T-cell (primary cell): ENCODE measurements at regions not wholly inside any gene's neighbourhood (a gene's known extent, or its start where the extent isn't known, plus 50 kb on each side); places are given as distances from the start of the nearest gene placed in this dataset.

Experiments used
- ATAC-seq, 4 experiments: fragments of 200-7000 bp in 3 of 4; fragments of 150-1000 bp in 1 of 4; cut with Tn5 transposase; replicated peaks in 1 of 4; 1 replicate in 3 of 4; 2 replicates in 1 of 4; pipeline ENCODE4 v1.10.0; 2021; ENCODE audit warnings: moderate library complexity in 3 of 4, mild to moderate bottlenecking in 2 of 4, moderate number of reproducible peaks in 1 of 4
- CTCF ChIA-PET, 2 donors: fragments of 300-600 bp; sonication (Branson Sonifier 250); formaldehyde crosslinking; loops; one replicate each; lab custom pipeline; 2022; ENCODE audit warnings: antibody characterized with exemption in 2 of 2; lab: Charles Lee
- POLR2A ChIA-PET, 2 donors: fragments of 300-600 bp; sonication (Branson Sonifier 250); formaldehyde crosslinking; loops; one replicate each; lab custom pipeline; 2022; ENCODE audit warnings: antibody characterized with exemption in 2 of 2; lab: Charles Lee
- DNase-seq, 35 experiments: peaks; one replicate each; pipeline versions ENCODE4 v3.0.0 to v3.0.0-alpha.2; 2013 to 2023
- H3K27ac ChIP-seq: one replicate; pipeline ENCODE4 v1.5.1; 2013; ENCODE audit warnings: low read length
- H3K27me3 ChIP-seq, 2 experiments: replicated peaks in 1 of 2; 1 replicate in 1 of 2; 2 replicates in 1 of 2; pipeline versions ENCODE4 v1.6.1 to v1.7.0; 2013; ENCODE audit warnings: low read length in 1 of 2, mixed read lengths in 1 of 2; ENCODE audit not compliant: control insufficient read depth in 2 of 2, insufficient read depth in 2 of 2; ENCODE audit errors: extremely low read depth in 1 of 2
- H3K36me3 ChIP-seq, 2 donors: 1 replicate in 1 of 2; 2 replicates in 1 of 2; pipeline versions ENCODE4 v1.6.1 to v1.7.0; 2013; ENCODE audit warnings: low read length in 1 of 2; ENCODE audit not compliant: control insufficient read depth in 2 of 2, insufficient read depth in 1 of 2; ENCODE audit errors: extremely low read depth in 1 of 2
- H3K4me1 ChIP-seq, 2 experiments: 1 replicate in 1 of 2; 2 replicates in 1 of 2; pipeline versions ENCODE4 v1.6.1 to v1.7.0; 2013; ENCODE audit warnings: low read length in 2 of 2, mixed read lengths in 1 of 2; ENCODE audit not compliant: insufficient read depth in 2 of 2, control insufficient read depth in 1 of 2; ENCODE audit errors: extremely low read depth in 1 of 2
- H3K4me3 ChIP-seq, 2 donors: 1 replicate in 1 of 2; 2 replicates in 1 of 2; pipeline versions ENCODE4 v1.5.1 to v1.7.0; 2013; ENCODE audit warnings: mild to moderate bottlenecking in 2 of 2, low read length in 1 of 2, moderate library complexity in 1 of 2; ENCODE audit not compliant: control insufficient read depth in 1 of 2; ENCODE audit errors: extremely low read depth in 1 of 2
- H3K9me3 ChIP-seq: 2 replicates; pipeline ENCODE4 v1.7.0; 2013
- H3K27ac Mint-ChIP-seq, 2 donors: one replicate each; pipeline ENCODE4 v1.8.0; 2020 to 2021; ENCODE audit warnings: mild to moderate bottlenecking in 2 of 2, mixed read lengths in 2 of 2
- H3K27me3 Mint-ChIP-seq, 2 donors: one replicate each; pipeline ENCODE4 v1.8.0; 2021 to 2022; ENCODE audit warnings: mixed read lengths in 2 of 2
- H3K36me3 Mint-ChIP-seq: one replicate; pipeline ENCODE4 v1.8.0; 2021; ENCODE audit warnings: mixed read lengths
- H3K4me1 Mint-ChIP-seq, 3 donors: one replicate each; pipeline ENCODE4 v1.8.0; 2020 to 2022; ENCODE audit warnings: mixed read lengths in 3 of 3, mild to moderate bottlenecking in 1 of 3
- H3K4me3 Mint-ChIP-seq, 3 donors: one replicate each; pipeline ENCODE4 v1.8.0; 2020 to 2022; ENCODE audit warnings: mild to moderate bottlenecking in 3 of 3, mixed read lengths in 3 of 3, moderate library complexity in 3 of 3
- H3K9me3 Mint-ChIP-seq, 3 donors: one replicate each; pipeline ENCODE4 v1.8.0; 2020 to 2022; ENCODE audit warnings: mixed read lengths in 3 of 3
- WGBS: methylation state at CpG from one replicate; pipeline ENCODE4 v1.1.5; 2013; ENCODE audit warnings: missing lambda C conversion rate; ENCODE audit not compliant: insufficient coverage; 5-methylcytosine and 5-hydroxymethylcytosine counted together

DNA sequence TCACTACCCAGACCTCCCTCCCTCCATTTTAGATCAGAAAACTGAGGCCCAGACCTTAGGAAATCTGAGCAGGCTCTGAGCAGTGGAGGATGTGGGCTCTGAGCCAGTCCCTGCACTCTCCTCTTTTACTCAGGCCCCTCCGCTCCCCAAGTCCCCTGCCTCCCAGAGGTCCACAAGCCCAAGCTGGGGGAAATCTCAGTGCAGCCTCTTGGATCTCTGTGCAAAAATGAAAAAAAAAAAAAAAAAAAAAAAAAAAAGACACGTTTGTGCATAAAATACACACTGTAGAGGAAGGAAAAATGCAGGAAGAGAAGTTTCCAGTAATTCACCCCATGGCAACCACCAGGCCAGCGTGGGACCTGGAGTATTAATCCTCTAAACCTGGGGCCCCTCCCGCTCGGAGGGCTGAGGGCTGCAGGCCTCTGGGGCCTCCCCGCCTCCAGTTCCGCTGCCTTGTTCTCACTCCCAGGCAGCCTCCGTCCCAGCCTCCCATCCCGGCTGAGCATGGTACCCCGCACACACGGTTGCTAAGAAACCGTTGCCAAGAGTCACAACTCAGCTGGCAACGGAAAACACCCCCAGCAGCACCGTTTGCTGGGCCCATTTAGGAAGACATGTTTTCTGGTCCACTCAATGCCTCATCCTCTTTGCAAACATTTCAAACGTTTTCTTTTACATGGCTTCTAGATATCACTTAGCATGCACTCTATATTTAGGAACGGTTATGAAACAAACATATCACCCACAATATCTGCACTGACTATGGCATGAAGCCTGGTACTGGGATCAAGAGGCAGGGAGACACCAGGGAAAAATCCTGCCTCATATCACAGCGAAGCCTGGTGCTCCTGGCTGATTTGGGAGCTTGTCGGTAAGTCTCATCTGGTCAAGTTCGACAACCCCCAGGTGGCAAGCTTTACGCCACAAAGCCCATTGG, 227.5 kb downstream of the CTTN start:
- Histone ChIP-seq H3K4me3 (no peak overlapping the region), H3K9me3 (no peaks in the 10 kb centered on the region), H3K4me1 (no peaks in the 10 kb centered on the region), H3K27ac (no peak overlapping the region), H3K36me3 (no peaks in the 10 kb centered on the region), H3K27me3 (peaks cover 0 to 33% of the 10 kb centered on the region in 2 experiments)
- Mint-ChIP-seq H3K9me3 (no peaks in the 10 kb centered on the region), H3K4me3 (no peak overlapping the region), H3K4me1 (peaks cover 0 to 2% (median 0%) of the 10 kb centered on the region in 3 donors), H3K27ac (no peak overlapping the region), H3K36me3 (no peaks in the 10 kb centered on the region), H3K27me3 (peaks cover 4 to 6% of the 10 kb centered on the region in 2 donors)
- ChIA-PET POLR2A (no interaction called here), CTCF (no interaction called here)
- whole genome bisulfite sequencing: 78% methylated on average over 16 of the region's 20 CpGs
- ATAC-seq (no peak), DNase-seq (no peak)

- no peak for DNase-seq
- Mint-ChIP-seq H3K4me1 (peaks cover 0 to 2% (median 0%) of the 10 kb centered on the region in 3 donors), H3K9me3 (no peaks in the 10 kb centered on the region), H3K4me3 (no peak overlapping the region), H3K27ac (no peak overlapping the region), H3K27me3 (peaks cover 4 to 6% of the 10 kb centered on the region in 2 donors), H3K36me3 (no peaks in the 10 kb centered on the region)
- Histone ChIP-seq H3K27ac (no peak overlapping the region), H3K4me1 (no peaks in the 10 kb centered on the region), H3K27me3 (peaks cover 0 to 32% of the 10 kb centered on the region in 2 experiments), H3K36me3 (no peaks in the 10 kb centered on the region), H3K4me3 (no peak overlapping the region), H3K9me3 (no peaks in the 10 kb centered on the region)
- ATAC-seq: no peak
- 86% methylated on average over 2 of the region's 8 CpGs for WGBS
- ChIA-PET POLR2A (no interaction called here), CTCF (no interaction called here)
Measured at GRCh38 chr11:70627219-70627618, 228.9 kb downstream of the CTTN start.

GRCh38 chr11:70628176-70628854, 230.0 kb downstream of the CTTN start:
- Histone ChIP-seq H3K4me3 (no peak overlapping the region), H3K36me3 (no peaks in the 10 kb centered on the region), H3K27ac (no peak overlapping the region), H3K27me3 (peaks cover 0 to 36% of the 10 kb centered on the region in 2 experiments), H3K4me1 (no peaks in the 10 kb centered on the region), H3K9me3 (no peaks in the 10 kb centered on the region)
- 90% methylated on average over 8 of the region's 19 CpGs for WGBS
- ChIA-PET CTCF (no interaction called here), POLR2A (no interaction called here)
- ATAC-seq (no peak), DNase-seq (no peak)
- H3K36me3 Mint-ChIP-seq: no peaks in the 10 kb centered on the region
- H3K27me3 Mint-ChIP-seq: peaks cover 6 to 9% of the 10 kb centered on the region in 2 donors
- no peak overlapping the region for H3K4me3 Mint-ChIP-seq
- H3K27ac Mint-ChIP-seq: no peak overlapping the region
- no peaks in the 10 kb centered on the region for H3K9me3 Mint-ChIP-seq
- peaks cover 0 to 2% (median 0%) of the 10 kb centered on the region in 3 donors for H3K4me1 Mint-ChIP-seq

GRCh38 chr11:70628855-70629844, 230.8 kb downstream of the CTTN start:
- Mint-ChIP-seq H3K36me3 (no peaks in the 10 kb centered on the region), H3K9me3 (no peaks in the 10 kb centered on the region), H3K4me1 (peaks cover 0 to 2% (median 0%) of the 10 kb centered on the region in 3 donors), H3K4me3 (no peak overlapping the region), H3K27ac (no peak overlapping the region), H3K27me3 (peaks cover 6 to 9% of the 10 kb centered on the region in 2 donors)
- Histone ChIP-seq H3K27ac (no peak overlapping the region), H3K36me3 (no peaks in the 10 kb centered on the region), H3K27me3 (peaks cover 0 to 32% of the 10 kb centered on the region in 2 experiments), H3K9me3 (no peaks in the 10 kb centered on the region), H3K4me1 (no peaks in the 10 kb centered on the region), H3K4me3 (no peak overlapping the region)
- ChIA-PET POLR2A (no interaction called here), CTCF (no interaction called here)
- 59% methylated on average over 29 of the region's 30 CpGs for WGBS
- no peak for DNase-seq
- no peak for ATAC-seq

DNA sequence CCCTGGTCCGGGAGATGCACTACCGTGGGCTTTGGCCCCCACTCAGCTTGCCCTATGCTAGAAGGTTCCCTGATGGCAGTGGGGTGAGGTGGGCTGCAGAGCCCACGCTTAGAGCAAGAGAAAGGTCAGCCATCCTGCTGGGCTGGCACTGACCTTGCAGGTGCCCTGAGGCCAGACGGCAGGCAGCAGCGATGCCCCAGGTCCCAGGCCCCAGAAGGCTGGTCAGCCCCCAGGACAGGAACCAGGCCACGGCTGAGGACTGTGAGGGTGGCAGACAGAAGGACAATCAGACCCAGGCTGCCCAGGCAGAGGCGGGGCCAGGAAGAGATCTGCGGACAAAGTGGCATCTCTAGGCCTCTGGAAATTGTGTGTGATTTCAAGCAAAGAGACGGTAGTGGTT, 231.7 kb downstream of the CTTN start:
- DNase-seq (no peak), ATAC-seq (no peak)
- WGBS: 89% methylated on average over 9 of the region's 9 CpGs
- H3K36me3 ChIP-seq: no peaks in the 10 kb centered on the region
- H3K9me3 ChIP-seq: no peaks in the 10 kb centered on the region
- no peaks in the 10 kb centered on the region for H3K4me1 ChIP-seq
- H3K4me3 ChIP-seq: no peak overlapping the region
- H3K27ac ChIP-seq: no peak overlapping the region
- Mint-ChIP-seq H3K4me3 (no peak overlapping the region), H3K9me3 (no peaks in the 10 kb centered on the region), H3K27ac (no peak overlapping the region), H3K36me3 (no peaks in the 10 kb centered on the region), H3K4me1 (peaks cover 0 to 2% (median 0%) of the 10 kb centered on the region in 3 donors), H3K27me3 (peaks cover 6 to 9% of the 10 kb centered on the region in 2 donors)
- ChIA-PET POLR2A (no interaction called here), CTCF (no interaction called here)
- H3K27me3 ChIP-seq: peaks cover 0 to 30% of the 10 kb centered on the region in 2 experiments
